ENCODE measurements at regions not wholly inside any gene's neighbourhood (a gene's known extent, or its start where the extent isn't known, plus 50 kb on each side); places are given as distances from the start of the nearest gene placed in this dataset.

DNA sequence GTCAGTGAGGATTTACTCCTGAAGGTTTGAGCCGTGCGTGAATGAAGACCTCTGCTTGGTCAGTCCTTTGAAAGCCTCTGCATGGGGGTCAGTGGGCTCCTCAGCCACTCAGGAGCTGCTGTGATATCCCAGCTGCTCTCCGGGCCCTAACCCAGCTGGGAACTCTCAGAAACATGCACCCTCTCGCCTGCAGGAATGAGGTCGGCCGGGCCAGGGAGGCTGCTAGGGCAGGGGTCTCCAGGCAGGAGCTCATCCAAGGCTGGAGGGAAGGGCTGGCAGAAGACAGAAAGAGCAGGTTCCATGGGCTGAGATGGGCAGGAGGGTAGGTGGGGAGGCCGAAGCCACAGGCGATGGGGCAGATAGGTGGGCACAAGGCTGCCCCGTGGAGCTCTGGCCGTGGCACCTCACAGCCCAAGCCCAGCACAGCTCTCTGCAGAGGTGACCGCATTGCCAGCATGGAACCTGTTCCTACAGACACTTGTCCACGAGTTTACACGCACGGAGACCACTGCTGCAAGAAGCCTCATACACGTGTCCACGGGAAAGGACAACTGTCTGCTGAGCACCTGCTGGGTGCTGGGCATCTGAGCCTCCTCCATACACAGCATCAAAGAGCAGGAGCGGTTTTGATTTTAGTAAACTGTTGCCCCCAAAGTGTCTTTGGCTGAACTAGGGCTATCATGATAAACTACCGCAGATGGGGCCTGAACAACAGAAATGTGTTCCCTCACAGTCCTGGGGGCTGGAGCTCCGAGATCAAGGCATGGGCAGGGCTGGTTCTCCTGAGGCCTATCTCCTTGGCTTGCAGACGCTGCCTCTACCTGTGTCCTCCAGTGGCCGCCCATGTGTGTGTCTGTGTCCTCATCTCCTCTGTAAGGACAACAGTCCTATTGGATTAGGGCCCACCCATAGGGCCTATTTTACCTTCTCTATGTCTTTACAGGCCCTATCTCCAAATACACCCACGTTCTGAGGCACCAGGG, 85.2 kb upstream of the ADAMTS2 start:
- no peaks in the 10 kb centered on the region for H3K9me3 ChIP-seq
- WGBS, 2 donors = 76 to 91% methylated on average over 6 to 11 of the region's 22 CpGs
- H3K27ac ChIP-seq = no peak overlapping the region
- TF ChIP-seq POLR2A (IDR thresholded peaks at IDR 0.05) (no peak), CTCF (IDR thresholded peaks at IDR 0.05) (no peak)
- no peaks in the 10 kb centered on the region for H3K4me1 ChIP-seq
- no peak for DNase-seq
- no peak overlapping the region for H3K4me3 ChIP-seq
- intact Hi-C loops (cut with DNase I) = no loop called here
- peaks cover 0 to 8% (median 0%) of the 10 kb centered on the region in 4 donors for H3K27me3 ChIP-seq
- no peaks in the 10 kb centered on the region for H3K36me3 ChIP-seq

- no CpG with 5 or more reads among the region's 21 CpGs for WGBS, 2 donors
- Histone ChIP-seq H3K27me3 (peaks cover 0 to 8% (median 0%) of the 10 kb centered on the region in 4 donors), H3K4me1 (no peaks in the 10 kb centered on the region), H3K27ac (no peak overlapping the region), H3K4me3 (no peak overlapping the region), H3K9me3 (no peaks in the 10 kb centered on the region), H3K36me3 (no peaks in the 10 kb centered on the region)
- no peak for DNase-seq
- intact Hi-C loops (cut with DNase I) = no loop called here
- no peak for TF ChIP-seq CTCF (IDR thresholded peaks at IDR 0.05)
These were observed 82.4 kb upstream of the ADAMTS2 start for GRCh38 chr5:179427676-179428056.

DNA sequence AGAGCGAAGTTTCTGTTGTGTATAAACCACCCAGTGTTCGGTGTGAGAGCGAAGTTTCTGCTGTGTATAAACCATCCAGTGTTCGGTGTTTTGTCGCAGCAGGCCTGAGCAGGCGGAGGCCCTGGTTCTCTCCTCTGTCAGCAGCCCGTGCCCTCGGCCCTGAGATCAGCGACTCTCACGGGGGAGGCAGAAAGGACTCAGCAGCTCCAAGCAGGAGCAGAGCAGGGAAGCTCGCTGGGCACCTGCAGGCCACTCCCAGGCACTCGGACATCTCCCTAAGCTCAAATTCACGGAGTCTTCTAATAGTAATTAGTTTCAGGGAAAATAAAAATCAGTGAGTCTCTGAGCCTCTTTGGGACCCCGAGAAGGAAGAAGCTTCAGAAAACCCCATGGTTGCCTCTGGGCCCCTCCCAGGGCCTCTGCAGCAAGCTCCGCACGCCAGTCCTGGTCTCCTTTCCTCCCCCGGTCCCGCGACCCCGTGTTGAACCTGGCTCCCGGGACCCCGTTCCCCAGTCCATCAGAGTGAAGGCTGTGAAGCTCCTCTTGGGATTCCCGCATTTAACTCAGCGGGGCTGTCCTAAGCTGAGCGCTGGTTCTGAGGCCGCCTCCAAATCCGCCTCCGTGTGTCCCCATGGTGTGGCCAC, 81.9 kb upstream of the ADAMTS2 start:
- no peak overlapping the region for H3K4me3 ChIP-seq
- no peaks in the 10 kb centered on the region for H3K4me1 ChIP-seq
- no peaks in the 10 kb centered on the region for H3K9me3 ChIP-seq
- intact Hi-C loops (cut with DNase I) = no loop called here
- H3K27me3 ChIP-seq = peaks cover 0 to 12% (median 0%) of the 10 kb centered on the region in 4 donors
- no peaks in the 10 kb centered on the region for H3K36me3 ChIP-seq
- H3K27ac ChIP-seq = no peak overlapping the region
- no peak for DNase-seq
- 50 to 62% methylated on average over 6 to 19 of the region's 28 CpGs for WGBS, 2 donors
- TF ChIP-seq POLR2A (IDR thresholded peaks at IDR 0.05) (no peak), CTCF (IDR thresholded peaks at IDR 0.05) (no peak)

DNA sequence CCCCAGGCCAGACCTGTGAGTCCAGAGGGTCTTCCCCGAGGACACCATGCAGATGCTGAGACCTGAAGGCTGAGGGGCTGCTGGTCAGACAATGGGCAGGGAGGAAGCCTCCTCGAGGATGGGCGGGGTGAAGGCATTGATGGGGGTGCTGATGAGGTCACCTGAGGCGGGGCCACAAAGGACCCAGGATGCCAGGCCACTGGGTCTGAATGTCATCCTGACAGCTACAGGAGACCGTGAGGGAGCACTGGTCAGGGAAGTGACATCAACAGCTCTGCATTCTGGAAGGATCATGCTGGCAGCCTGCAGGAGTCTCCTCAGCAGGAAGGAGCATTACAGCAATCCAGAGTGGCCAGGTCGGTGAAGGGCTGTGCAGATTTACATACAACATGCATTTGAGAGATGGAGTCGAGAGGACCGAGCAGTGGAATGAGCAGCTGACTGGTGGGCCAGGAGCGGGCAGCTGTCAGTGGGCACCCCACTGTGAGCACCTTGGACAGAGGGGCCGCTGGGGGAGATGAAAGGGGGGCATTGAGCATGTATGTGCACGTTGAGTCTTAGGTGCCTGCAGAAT, 77.7 kb upstream of the ADAMTS2 start:
- no peak overlapping the region for H3K4me3 ChIP-seq
- peaks cover 0 to 28% (median 0%) of the 10 kb centered on the region in 4 donors for H3K27me3 ChIP-seq
- 60 to 67% methylated on average over 10 of the region's 11 CpGs for WGBS, 2 donors
- no peaks in the 10 kb centered on the region for H3K9me3 ChIP-seq
- H3K4me1 ChIP-seq = no peaks in the 10 kb centered on the region
- intact Hi-C loops (cut with DNase I) = no loop called here
- TF ChIP-seq POLR2A (IDR thresholded peaks at IDR 0.05) (no peak), CTCF (IDR thresholded peaks at IDR 0.05) (no peak)
- DNase-seq = no peak
- no peaks in the 10 kb centered on the region for H3K36me3 ChIP-seq
- no peak overlapping the region for H3K27ac ChIP-seq
